22Rv1 (cell line): ENCODE measurements at regions not wholly inside any gene's neighbourhood (a gene's known extent, or its start where the extent isn't known, plus 50 kb on each side); places are given as distances from the start of the nearest gene placed in this dataset.

Source experiments
- ZFX ChIP-seq: fragments of 450-650 bp; IDR thresholded peaks from 2 replicates; pipeline ENCODE4 v1.6.1; 2017; ENCODE audit warnings: antibody characterized with exemption, borderline replicate concordance
- TF ChIP-seq, protein P1 (sequence below): fragments of 450-650 bp; IDR thresholded peaks from 2 replicates; pipeline ENCODE4 v1.5.1; 2017; ENCODE audit warnings: mild to moderate bottlenecking

- TF ChIP-seq, protein P1, sequence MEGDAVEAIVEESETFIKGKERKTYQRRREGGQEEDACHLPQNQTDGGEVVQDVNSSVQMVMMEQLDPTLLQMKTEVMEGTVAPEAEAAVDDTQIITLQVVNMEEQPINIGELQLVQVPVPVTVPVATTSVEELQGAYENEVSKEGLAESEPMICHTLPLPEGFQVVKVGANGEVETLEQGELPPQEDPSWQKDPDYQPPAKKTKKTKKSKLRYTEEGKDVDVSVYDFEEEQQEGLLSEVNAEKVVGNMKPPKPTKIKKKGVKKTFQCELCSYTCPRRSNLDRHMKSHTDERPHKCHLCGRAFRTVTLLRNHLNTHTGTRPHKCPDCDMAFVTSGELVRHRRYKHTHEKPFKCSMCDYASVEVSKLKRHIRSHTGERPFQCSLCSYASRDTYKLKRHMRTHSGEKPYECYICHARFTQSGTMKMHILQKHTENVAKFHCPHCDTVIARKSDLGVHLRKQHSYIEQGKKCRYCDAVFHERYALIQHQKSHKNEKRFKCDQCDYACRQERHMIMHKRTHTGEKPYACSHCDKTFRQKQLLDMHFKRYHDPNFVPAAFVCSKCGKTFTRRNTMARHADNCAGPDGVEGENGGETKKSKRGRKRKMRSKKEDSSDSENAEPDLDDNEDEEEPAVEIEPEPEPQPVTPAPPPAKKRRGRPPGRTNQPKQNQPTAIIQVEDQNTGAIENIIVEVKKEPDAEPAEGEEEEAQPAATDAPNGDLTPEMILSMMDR: no peak
- no peak for TF ChIP-seq ZFX
Observed at GRCh38 chr16:76081967-76082366, 195.2 kb upstream of the CNTNAP4 start.
